ENCODE measurements at regions not wholly inside any gene's neighbourhood (a gene's known extent, or its start where the extent isn't known, plus 50 kb on each side); places are given as distances from the start of the nearest gene placed in this dataset.

DNA sequence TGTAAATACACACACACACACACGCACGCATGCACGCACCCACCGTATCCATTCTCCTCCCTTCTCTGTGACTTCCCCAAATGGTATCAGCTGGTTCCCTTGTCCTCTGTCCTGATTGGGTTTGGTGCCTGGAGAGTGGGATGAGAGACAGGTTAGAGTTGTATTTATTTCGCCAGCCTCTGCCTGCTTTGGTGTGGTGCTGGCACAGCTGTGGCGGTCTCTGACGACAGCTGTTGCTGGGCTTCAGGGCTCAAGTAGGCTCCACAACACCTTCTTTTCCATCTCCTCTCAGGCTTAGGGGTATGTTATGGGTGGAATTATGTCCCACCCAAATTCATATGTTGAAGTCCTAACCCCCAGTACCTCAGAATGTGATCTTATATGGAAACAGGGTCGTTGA is 94.9 kb upstream of the ITGA6 start (continued):
- TF ChIP-seq GTF2F1 (IDR thresholded peaks at IDR 0.05; ENCODE audit: borderline replicate concordance, low read depth, low read length): no peak
- no peak for TF ChIP-seq SIRT6 (IDR thresholded peaks at IDR 0.05; ENCODE audit: low read length)
- no peak for TF ChIP-seq TAF1 (IDR thresholded peaks at IDR 0.05; ENCODE audit: low read depth, low read length)
- no peak for TF ChIP-seq SP2 (IDR thresholded peaks at IDR 0.05; ENCODE audit: low read length)
- TF ChIP-seq NRF1 (IDR thresholded peaks at IDR 0.05; ENCODE audit: low read depth, low read length): no peak
- TF ChIP-seq HDAC2 (IDR thresholded peaks at IDR 0.05; ENCODE audit: borderline replicate concordance in 1 of 2, low read depth in 2 of 2, low read length in 2 of 2): no peak
